AG04449 (cell line): ENCODE measurements at regions not wholly inside any gene's neighbourhood (a gene's known extent, or its start where the extent isn't known, plus 50 kb on each side); places are given as distances from the start of the nearest gene placed in this dataset.

Experiments
- CTCF ChIA-PET: fragments of 350-600 bp; formaldehyde crosslinking; extraction: SDS; loops from one replicate; lab custom pipeline; 2021; ENCODE audit warnings: antibody characterized with exemption; lab: Yijun Ruan, JAX
- POLR2A ChIA-PET: fragments of 400-600, 350-600 bp; formaldehyde crosslinking; extraction: SDS; loops from one replicate; lab custom pipeline; 2020; ENCODE audit warnings: antibody characterized with exemption, inconsistent platforms; lab: Yijun Ruan, JAX
- DNase-seq: peaks from one replicate; pipeline ENCODE4 v3.0.0-alpha.2; 2010; ENCODE audit warnings: low read depth, low spot score
- H3K4me3 ChIP-seq: 2 replicates; pipeline ENCODE4 v1.5.1; 2011; ENCODE audit warnings: low read depth, mild to moderate bottlenecking, control low read depth, low read length
- CTCF ChIP-seq: IDR thresholded peaks from one replicate; pipeline ENCODE4 v1.5.1; 2011; ENCODE audit warnings: mild to moderate bottlenecking, moderate library complexity, low read length, control low read depth, inconsistent platforms; ENCODE audit not compliant: insufficient read depth; ENCODE audit errors: missing control alignments

- CTCF ChIA-PET = no interaction called here
- DNase-seq = no peak
- H3K4me3 ChIP-seq = no peak overlapping the region
- POLR2A ChIA-PET = no interaction called here
- TF ChIP-seq CTCF = no peak
Measured at GRCh38 chr11:116072133-116072532, 567.9 kb upstream of the CADM1 start.

DNA sequence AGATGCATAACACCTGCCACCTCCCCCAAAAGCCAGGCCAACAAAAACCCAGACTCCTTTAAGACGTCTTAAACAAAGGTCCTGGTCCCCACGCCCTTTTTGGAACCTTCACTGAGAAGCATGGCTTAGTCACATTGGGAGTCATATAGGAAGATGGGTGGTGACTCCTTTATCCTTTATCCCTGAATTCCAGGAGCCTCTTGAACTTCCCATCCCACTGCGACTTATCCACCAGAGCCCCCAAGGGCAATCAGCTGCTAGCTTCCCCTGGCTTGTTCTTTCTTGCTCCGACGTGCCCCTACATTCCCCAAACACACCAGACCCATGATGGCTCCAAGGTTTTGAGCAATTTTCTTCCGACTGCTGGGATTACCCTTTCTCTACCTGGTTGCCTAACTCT, 567.0 kb upstream of the CADM1 start:
- no peak for TF ChIP-seq CTCF
- ChIA-PET CTCF (no interaction called here), POLR2A (no interaction called here)
- no peak for DNase-seq
- no peak overlapping the region for H3K4me3 ChIP-seq

GRCh38 chr11:116070520-116070919, 566.3 kb upstream of the CADM1 start:
- no peak for TF ChIP-seq CTCF
- CTCF ChIA-PET = no interaction called here
- H3K4me3 ChIP-seq = no peak overlapping the region
- POLR2A ChIA-PET = no interaction called here
- DNase-seq = no peak

- ChIA-PET CTCF (no interaction called here), POLR2A (no interaction called here)
- no peak overlapping the region for H3K4me3 ChIP-seq
- no peak for DNase-seq
- TF ChIP-seq CTCF = no peak
Measured at GRCh38 chr11:116066777-116067176, 562.6 kb upstream of the CADM1 start.

- DNase-seq = no peak
- CTCF ChIA-PET = no interaction called here
- H3K4me3 ChIP-seq = no peak overlapping the region
- POLR2A ChIA-PET = no interaction called here
- TF ChIP-seq CTCF = no peak
Measured at GRCh38 chr11:116065986-116066385, 561.8 kb upstream of the CADM1 start.

GRCh38 chr11:116065191-116065895, 561.1 kb upstream of the CADM1 start:
- ChIA-PET POLR2A (no interaction called here), CTCF (no interaction called here)
- no peak for DNase-seq
- TF ChIP-seq CTCF = no peak
- no peak overlapping the region for H3K4me3 ChIP-seq
